IMR-90 (cell line): ENCODE measurements at regions not wholly inside any gene's neighbourhood (a gene's known extent, or its start where the extent isn't known, plus 50 kb on each side); places are given as distances from the start of the nearest gene placed in this dataset.

Experiments used
- ATAC-seq: fragments of 200-7000 bp; cut with Tn5 transposase; 2 replicates; pipeline ENCODE4 v1.9.1; 2020; ENCODE audit warnings: low read depth, mild to moderate bottlenecking, moderate library complexity
- BruUV-seq: library from RNA; stranded (reverse); fragments of 400-500 nt; replicated peaks from 2 replicates; lab custom pipeline; 2021; lab: Mats Ljungman, UMichigan
- CTCF ChIA-PET: fragments of 300-600 bp; formaldehyde crosslinking; extraction: SDS; loops from one replicate; lab custom pipeline; 2021; ENCODE audit warnings: antibody characterized with exemption; lab: Yijun Ruan, JAX
- POLR2A ChIA-PET: fragments of 300-600 bp; sonication (Branson Sonifier 250); formaldehyde crosslinking; loops from one replicate; lab custom pipeline; 2022; ENCODE audit warnings: antibody characterized with exemption; ENCODE audit not compliant: unreplicated experiment; lab: Charles Lee
- DNase-seq: peaks from one replicate; pipeline ENCODE4 v3.0.0; 2013
- H2AFZ ChIP-seq: replicated peaks from 2 replicates; pipeline ENCODE3; 2013; ENCODE audit warnings: low read length, mild to moderate bottlenecking; ENCODE audit not compliant: poor library complexity
- H2AK5ac ChIP-seq: 2 replicates; pipeline ENCODE4 v1.6.1; 2013; ENCODE audit warnings: low read depth, low read length, inconsistent platforms
- H2AK9ac ChIP-seq: replicated peaks from 2 replicates; pipeline ENCODE3; 2013; ENCODE audit warnings: mild to moderate bottlenecking, low read depth, low read length, moderate library complexity; ENCODE audit not compliant: poor library complexity
- H2BK120ac ChIP-seq: 2 replicates; pipeline ENCODE4 v1.6.1; 2013; ENCODE audit warnings: low read depth, low read length, inconsistent platforms
- H2BK15ac ChIP-seq: 3 replicates; pipeline ENCODE4 v1.6.1; 2013; ENCODE audit warnings: low read depth, low read length, inconsistent platforms
- H2BK20ac ChIP-seq: 2 replicates; pipeline ENCODE4 v1.6.1; 2013; ENCODE audit warnings: low read depth, mild to moderate bottlenecking, inconsistent platforms, low read length, moderate library complexity
- H2BK5ac ChIP-seq: 2 replicates; pipeline ENCODE4 v1.6.1; 2013; ENCODE audit warnings: mild to moderate bottlenecking, low read depth, low read length, inconsistent platforms; ENCODE audit not compliant: poor library complexity, severe bottlenecking
- H3K14ac ChIP-seq: replicated peaks from 2 replicates; pipeline ENCODE4 v1.6.1; 2013; ENCODE audit warnings: low read depth, low read length, inconsistent platforms
- H3K18ac ChIP-seq: 2 replicates; pipeline ENCODE4 v1.6.1; 2013; ENCODE audit warnings: low read depth, low read length, control low read depth
- H3K23ac ChIP-seq: 2 replicates; pipeline ENCODE4 v1.6.1; 2013; ENCODE audit warnings: low read depth, low read length, inconsistent platforms
- H3K27ac ChIP-seq: 2 replicates; pipeline ENCODE4 v1.5.1; 2013; ENCODE audit warnings: mild to moderate bottlenecking, control low read depth, low read length; ENCODE audit not compliant: insufficient read depth
- H3K27me3 ChIP-seq: 2 replicates; pipeline ENCODE4 v1.6.1; 2013; ENCODE audit warnings: low read length; ENCODE audit not compliant: control insufficient read depth, insufficient read depth
- H3K36me3 ChIP-seq: 2 replicates; pipeline ENCODE4 v1.6.1; 2013; ENCODE audit warnings: low read length, mixed read lengths; ENCODE audit not compliant: control insufficient read depth, insufficient read depth
- H3K4ac ChIP-seq: 2 replicates; pipeline ENCODE4 v1.6.1; 2013; ENCODE audit warnings: low read depth, low read length, inconsistent platforms
- H3K4me1 ChIP-seq: 2 replicates; pipeline ENCODE4 v1.6.1; 2013; ENCODE audit warnings: low read length, mixed read lengths; ENCODE audit not compliant: control insufficient read depth, insufficient read depth
- H3K4me2 ChIP-seq: 2 replicates; pipeline ENCODE4 v1.6.1; 2013; ENCODE audit warnings: low read depth, mild to moderate bottlenecking, control low read depth, low read length, moderate library complexity
- H3K4me3 ChIP-seq: 2 replicates; pipeline ENCODE4 v1.5.1; 2013; ENCODE audit warnings: low read depth, mild to moderate bottlenecking, control low read depth, low read length, moderate library complexity; ENCODE audit not compliant: insufficient read depth
- H3K56ac ChIP-seq: 2 replicates; pipeline ENCODE4 v1.6.1; 2013; ENCODE audit warnings: low read length, inconsistent platforms; ENCODE audit not compliant: insufficient read depth; ENCODE audit errors: extremely low read depth
- H3K79me1 ChIP-seq, 2 experiments: 2 replicates each; pipeline ENCODE4 v1.6.1; 2013; ENCODE audit warnings: low read length in 2 of 2, inconsistent platforms in 1 of 2, low read depth in 1 of 2
- H3K9ac ChIP-seq: 2 replicates; pipeline ENCODE4 v1.6.1; 2013; ENCODE audit warnings: low read depth, low read length, control low read depth
- H3K9me1 ChIP-seq: 2 replicates; pipeline ENCODE4 v1.6.1; 2013; ENCODE audit warnings: low read length, inconsistent platforms; ENCODE audit not compliant: insufficient read depth
- H3K9me3 ChIP-seq: 2 replicates; pipeline ENCODE4 v1.6.1; 2013; ENCODE audit warnings: low read length; ENCODE audit not compliant: control insufficient read depth, insufficient read depth
- H4K20me1 ChIP-seq: 2 replicates; pipeline ENCODE4 v1.6.1; 2013; ENCODE audit warnings: low read length, inconsistent platforms; ENCODE audit not compliant: insufficient read depth
- H4K5ac ChIP-seq: 2 replicates; pipeline ENCODE4 v1.6.1; 2013; ENCODE audit warnings: mild to moderate bottlenecking, low read depth, low read length, control low read depth
- H4K8ac ChIP-seq, 2 experiments: 2 replicates each; pipeline ENCODE4 v1.6.1; 2013; ENCODE audit warnings: low read depth in 2 of 2, low read length in 2 of 2, control low read depth in 1 of 2, inconsistent platforms in 1 of 2
- H4K91ac ChIP-seq: 2 replicates; pipeline ENCODE4 v1.6.1; 2013; ENCODE audit warnings: low read depth, low read length, inconsistent platforms; ENCODE audit not compliant: insufficient read depth
- CHD1 ChIP-seq: IDR thresholded peaks from 2 replicates; pipeline ENCODE4 v1.6.1; 2012; ENCODE audit warnings: low read depth, low read length, improper control_type of control experiment
- MAZ ChIP-seq: IDR thresholded peaks from 2 replicates; pipeline ENCODE4 v1.6.1; 2012; ENCODE audit warnings: low read depth, mild to moderate bottlenecking, low read length, improper control_type of control experiment, moderate library complexity, borderline replicate concordance
- MXI1 ChIP-seq: IDR thresholded peaks from 2 replicates; pipeline ENCODE4 v1.6.1; 2012; ENCODE audit warnings: low read depth, mild to moderate bottlenecking, low read length, moderate library complexity, borderline replicate concordance
- NFE2L2 ChIP-seq: fragments of 150-350 bp; IDR thresholded peaks from 2 replicates; pipeline ENCODE4 v1.6.1; 2016; ENCODE audit warnings: low read depth, mild to moderate bottlenecking, low read length
- RCOR1 ChIP-seq: IDR thresholded peaks from 2 replicates; pipeline ENCODE4 v1.6.1; 2012; ENCODE audit warnings: mild to moderate bottlenecking, low read length, improper control_type of control experiment; ENCODE audit not compliant: insufficient replicate concordance
- RFX5 ChIP-seq: IDR thresholded peaks from 2 replicates; pipeline ENCODE4 v1.8.0; 2012; ENCODE audit warnings: low read depth, mild to moderate bottlenecking, low read length, moderate library complexity
- USF2 ChIP-seq: fragments of 150-350 bp; IDR thresholded peaks from 2 replicates; pipeline ENCODE4 v1.6.1; 2017; ENCODE audit warnings: mild to moderate bottlenecking, antibody characterized with exemption, low read length, low read depth
- WGBS, 2 experiments: methylation state at CpG; one replicate each; pipeline versions ENCODE4 v1.1.5 to v1.1.7; 2013; ENCODE audit warnings: missing lambda C conversion rate in 2 of 2; ENCODE audit not compliant: insufficient read length in 1 of 2; ENCODE audit errors: extremely low coverage in 2 of 2; 5-methylcytosine and 5-hydroxymethylcytosine counted together
- dilution Hi-C: fragments of 300-500 bp; cut with HindIII; formaldehyde crosslinking; loops from one replicate; pipeline ENCODE4 v1.14.3; 2018; ENCODE audit warnings: low sequenced_read_pairs; ENCODE audit not compliant: unreplicated experiment
- in situ Hi-C: fragments of 300-500 bp; cut with MboI; formaldehyde crosslinking; loops from 3 replicates; pipeline ENCODE4 v1.14.3; 2019; ENCODE audit warnings: low sequenced_read_pairs, inconsistent platforms, mixed read lengths
- intact Hi-C: fragments of 100-400 bp; cut with micrococcal nuclease; formaldehyde crosslinking; loops from 2 replicates; pipeline ENCODE4 v1.10.0; 2022

- in situ Hi-C loops: no loop called here
- CTCF ChIA-PET: interaction anchor here (0.8 kb wide), 1 partner anchor 44 kb away, joined by 3 read pairs; no protein-coding TSS in a partner anchor
- BruUV-seq: no TSS peak
Observed at GRCh38 chr3:22399566-22399965, 648.6 kb upstream of the ZNF385D start.

More at GRCh38 chr3:22399566-22399965, 648.6 kb upstream of the ZNF385D start:
- no peak for ATAC-seq
- H3K14ac ChIP-seq: no peak overlapping the region
- no peaks in the 10 kb centered on the region for H4K20me1 ChIP-seq
- no peak overlapping the region for H2AFZ ChIP-seq
- no peaks in the 10 kb centered on the region for H3K36me3 ChIP-seq
- H2AK9ac ChIP-seq: no peak overlapping the region
- no peak overlapping the region for H2BK15ac ChIP-seq
- no peak overlapping the region for H3K4me2 ChIP-seq
- no peak overlapping the region for H2BK20ac ChIP-seq
- intact Hi-C loops (no loop called here), dilution Hi-C loops (no loop called here)
- H3K23ac ChIP-seq: no peak overlapping the region
- H3K9me1 ChIP-seq: no peaks in the 10 kb centered on the region
- no peak overlapping the region for H3K4ac ChIP-seq
- H3K9ac ChIP-seq: no peak overlapping the region
- WGBS, 2 experiments: no CpG with 5 or more reads among the region's 4 CpGs
- peaks cover 4% of the 10 kb centered on the region for H3K9me3 ChIP-seq
- no peaks in the 10 kb centered on the region for H3K79me1 ChIP-seq
- TF ChIP-seq USF2 (no peak), CHD1 (no peak), MAZ (no peak), RFX5 (no peak), NFE2L2 (no peak), MXI1 (no peak), RCOR1 (no peak)
- H3K4me1 ChIP-seq: no peaks in the 10 kb centered on the region
- H3K56ac ChIP-seq: no peak overlapping the region
- no peak overlapping the region for H3K4me3 ChIP-seq
- no peaks in the 10 kb centered on the region for H3K27me3 ChIP-seq
- no peak overlapping the region for H4K5ac ChIP-seq
- no peak overlapping the region for H3K27ac ChIP-seq
- no peak for DNase-seq
- H3K18ac ChIP-seq: no peak overlapping the region
- POLR2A ChIA-PET: no interaction called here
- no peak overlapping the region for H2BK5ac ChIP-seq
- H4K91ac ChIP-seq: no peak overlapping the region
- H2AK5ac ChIP-seq: no peak overlapping the region
- no peak overlapping the region for H4K8ac ChIP-seq
- no peak overlapping the region for H2BK120ac ChIP-seq
